LNCaP clone FGC (cell line): ENCODE measurements at regions not wholly inside any gene's neighbourhood (a gene's known extent, or its start where the extent isn't known, plus 50 kb on each side); places are given as distances from the start of the nearest gene placed in this dataset.

Source experiments
- DNase-seq: peaks from one replicate; pipeline ENCODE4 v3.0.0-alpha.2; 2011; ENCODE audit warnings: low read depth
- H3K4me3 ChIP-seq: 2 replicates; pipeline ENCODE4 v1.5.1; 2011; ENCODE audit warnings: mild to moderate bottlenecking, low read depth, low read length, control low read depth
- TF ChIP-seq, protein P1 (sequence below): IDR thresholded peaks from 2 replicates; pipeline ENCODE4 v1.5.1; 2012; ENCODE audit warnings: mild to moderate bottlenecking; ENCODE audit not compliant: control insufficient read depth, insufficient read depth; ENCODE audit errors: extremely low read depth

DNA sequence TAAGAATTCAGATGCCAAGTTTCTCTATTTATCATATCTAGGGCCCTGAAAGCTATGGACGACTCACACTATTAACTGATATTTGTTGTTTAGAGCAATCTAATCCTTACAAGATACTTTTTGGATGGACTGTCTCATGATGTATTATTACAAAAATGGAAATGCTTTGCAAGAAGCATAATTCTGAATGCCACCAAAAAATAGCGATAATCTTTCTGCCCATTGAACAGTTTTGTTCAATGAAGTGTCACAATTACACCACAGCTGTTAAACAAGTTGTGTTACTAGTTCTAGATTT, 460.4 kb upstream of the JARID2 start:
- no peak overlapping the region for H3K4me3 ChIP-seq
- no peak for DNase-seq
- TF ChIP-seq, protein P1, sequence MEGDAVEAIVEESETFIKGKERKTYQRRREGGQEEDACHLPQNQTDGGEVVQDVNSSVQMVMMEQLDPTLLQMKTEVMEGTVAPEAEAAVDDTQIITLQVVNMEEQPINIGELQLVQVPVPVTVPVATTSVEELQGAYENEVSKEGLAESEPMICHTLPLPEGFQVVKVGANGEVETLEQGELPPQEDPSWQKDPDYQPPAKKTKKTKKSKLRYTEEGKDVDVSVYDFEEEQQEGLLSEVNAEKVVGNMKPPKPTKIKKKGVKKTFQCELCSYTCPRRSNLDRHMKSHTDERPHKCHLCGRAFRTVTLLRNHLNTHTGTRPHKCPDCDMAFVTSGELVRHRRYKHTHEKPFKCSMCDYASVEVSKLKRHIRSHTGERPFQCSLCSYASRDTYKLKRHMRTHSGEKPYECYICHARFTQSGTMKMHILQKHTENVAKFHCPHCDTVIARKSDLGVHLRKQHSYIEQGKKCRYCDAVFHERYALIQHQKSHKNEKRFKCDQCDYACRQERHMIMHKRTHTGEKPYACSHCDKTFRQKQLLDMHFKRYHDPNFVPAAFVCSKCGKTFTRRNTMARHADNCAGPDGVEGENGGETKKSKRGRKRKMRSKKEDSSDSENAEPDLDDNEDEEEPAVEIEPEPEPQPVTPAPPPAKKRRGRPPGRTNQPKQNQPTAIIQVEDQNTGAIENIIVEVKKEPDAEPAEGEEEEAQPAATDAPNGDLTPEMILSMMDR: no peak

DNA sequence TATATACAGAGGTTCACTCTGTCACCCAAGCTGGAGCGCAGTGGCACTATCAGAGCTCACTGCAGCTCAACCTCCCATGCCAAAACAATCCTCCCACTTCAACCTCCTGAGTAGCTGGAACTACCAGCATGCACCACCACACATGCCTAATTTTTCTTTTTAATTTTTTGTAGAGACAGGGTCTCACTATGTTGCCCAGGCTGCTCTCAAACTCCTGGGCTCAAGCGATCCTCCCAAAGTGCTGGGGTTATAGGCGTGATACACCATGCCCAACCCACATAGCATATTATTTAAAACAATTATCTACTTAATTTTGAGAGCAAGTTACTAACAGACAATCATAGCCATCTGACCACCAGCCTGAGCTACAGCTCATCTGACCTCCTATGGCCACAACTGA, 459.9 kb upstream of the JARID2 start:
- no peak for DNase-seq
- H3K4me3 ChIP-seq: no peak overlapping the region
- TF ChIP-seq, protein P1: no peak

DNA sequence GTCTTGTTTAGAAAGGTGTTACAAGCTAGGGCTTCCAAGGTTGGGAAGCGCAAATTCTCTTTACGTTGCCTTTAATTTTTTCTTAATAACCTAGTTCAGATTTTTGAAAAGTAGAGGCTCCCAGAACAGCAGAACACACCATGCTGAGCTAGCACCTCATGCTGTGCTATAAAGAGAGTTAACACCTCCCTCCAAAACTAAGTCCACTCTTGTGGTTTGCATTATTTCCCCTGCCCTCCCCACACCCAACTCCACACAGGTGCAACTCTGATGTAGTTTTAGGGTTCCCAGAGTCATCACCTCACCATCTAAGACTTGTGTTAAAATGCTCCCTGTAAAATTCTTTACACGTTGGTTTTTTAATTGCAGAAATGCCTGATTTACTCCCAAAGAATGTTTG, 459.4 kb upstream of the JARID2 start:
- no peak for DNase-seq
- H3K4me3 ChIP-seq: no peak overlapping the region
- TF ChIP-seq, protein P1: no peak

DNA sequence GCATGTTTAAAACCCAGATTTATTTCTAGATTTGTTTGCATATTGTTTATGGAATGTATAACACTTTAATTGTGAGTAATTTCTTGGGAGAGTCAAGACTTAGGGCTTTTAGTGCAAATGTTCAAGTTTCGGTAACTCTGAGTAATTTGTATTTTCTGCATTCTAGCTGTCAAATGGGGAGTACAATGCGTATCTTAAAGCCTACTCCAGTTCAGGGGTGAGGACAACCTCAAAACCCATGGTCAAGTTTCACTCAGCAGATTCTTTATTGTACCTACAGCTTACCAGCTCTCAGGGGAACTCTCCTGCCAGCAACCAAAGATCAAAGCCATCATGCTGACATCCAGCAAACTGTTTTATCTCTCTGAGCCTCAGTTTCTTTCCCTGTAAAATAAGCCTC, 458.6 kb upstream of the JARID2 start:
- TF ChIP-seq, protein P1: no peak
- H3K4me3 ChIP-seq: no peak overlapping the region
- DNase-seq: no peak

DNA sequence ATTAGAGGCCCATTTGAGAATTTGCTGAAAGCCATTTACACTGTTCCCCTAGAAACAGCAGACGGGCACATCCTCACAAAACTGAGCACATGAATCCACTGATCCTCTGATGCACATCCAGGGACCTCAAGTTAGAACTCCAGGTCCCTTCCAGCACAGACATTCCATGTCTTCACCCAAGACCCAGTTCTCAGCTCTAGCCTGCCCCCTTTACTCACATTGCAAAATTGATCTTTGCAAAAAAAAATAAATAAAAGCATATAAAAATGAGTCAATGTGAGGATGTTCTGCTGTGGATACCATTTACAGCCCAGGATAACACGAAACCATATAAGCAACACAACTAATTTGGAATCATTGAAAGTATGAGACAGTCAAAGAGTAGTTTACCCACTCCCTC, 458.2 kb upstream of the JARID2 start:
- DNase-seq: no peak
- TF ChIP-seq, protein P1: no peak

GRCh38 chr6:14789996-14790395, 455.9 kb upstream of the JARID2 start:
- TF ChIP-seq, protein P1: no peak
- H3K4me3 ChIP-seq: no peak overlapping the region
- DNase-seq: no peak

More for the DNA sequence above, 458.2 kb upstream of the JARID2 start:
- no peak overlapping the region for H3K4me3 ChIP-seq

DNA sequence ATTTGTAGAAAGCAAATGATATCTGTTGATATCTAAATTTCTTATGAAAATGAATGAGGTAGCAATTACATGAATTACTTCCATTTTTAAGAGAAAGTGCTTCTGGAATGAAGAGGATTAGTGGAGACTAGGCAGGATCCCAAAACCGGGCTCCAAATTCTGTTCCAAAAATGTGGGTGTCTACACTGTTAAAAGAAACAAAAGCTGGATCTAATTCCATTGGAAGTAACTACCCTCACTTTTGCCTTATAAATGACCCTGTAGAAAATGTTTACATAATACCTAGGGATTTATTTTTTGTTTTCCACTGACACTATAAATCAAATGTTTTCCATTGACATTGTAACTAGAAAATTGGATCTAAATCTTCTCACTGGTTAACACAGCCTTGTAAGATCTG, 454.9 kb upstream of the JARID2 start:
- no peak for DNase-seq
- no peak overlapping the region for H3K4me3 ChIP-seq
- TF ChIP-seq, protein P1: no peak
